Spleen (tissue), 7 donors: ENCODE measurements at regions not wholly inside any gene's neighbourhood (a gene's known extent, or its start where the extent isn't known, plus 50 kb on each side); places are given as distances from the start of the nearest gene placed in this dataset.

Experiments
- CTCF ChIP-seq, 11 experiments: fragments of 200-600 bp in 7 of 11; fragments of 450-650 bp in 4 of 11; sonication (generic) in 4 of 11; IDR thresholded peaks in 8 of 11; conservative IDR thresholded peaks in 3 of 11; 1 replicate in 7 of 11; 2 replicates in 4 of 11; pipeline versions ENCODE4 v1.4.0 to v1.8.0; 2016 to 2021; ENCODE audit warnings: antibody characterized with exemption in 11 of 11, inconsistent platforms in 4 of 11, mild to moderate bottlenecking in 1 of 11
- POLR2A ChIP-seq, 3 donors: fragments of 450-650 bp; IDR thresholded peaks; one replicate each; pipeline ENCODE4 v1.5.1; 2017; ENCODE audit warnings: antibody characterized with exemption in 3 of 3, mild to moderate bottlenecking in 1 of 3
- POLR2AphosphoS5 ChIP-seq, 3 donors: sonication (generic); formaldehyde crosslinking; IDR thresholded peaks; one replicate each; pipeline ENCODE4 v1.5.1; 2017; ENCODE audit warnings: antibody characterized with exemption in 3 of 3
- donor health status: DM: no; HTN: no; CAD: no; lungs with moderate emphysema.
- donor health status: DM: no; HTN: no; CAD: no.
- donor health status: DM: no; HTN: no; CAD: no.

GRCh38 chr5:171673328-171673727 lies 112.3 kb upstream of the SMIM23 start:
- TF ChIP-seq CTCF (IDR thresholded peaks at IDR 0.05 in 8 of 11, conservative IDR thresholded peaks at IDR 0.05 in 3 of 11) (no peak), POLR2A (IDR thresholded peaks at IDR 0.05) (no peak), POLR2AphosphoS5 (IDR thresholded peaks at IDR 0.05) (no peak)
